ENCODE measurements at regions not wholly inside any gene's neighbourhood (a gene's known extent, or its start where the extent isn't known, plus 50 kb on each side); places are given as distances from the start of the nearest gene placed in this dataset.

DNA sequence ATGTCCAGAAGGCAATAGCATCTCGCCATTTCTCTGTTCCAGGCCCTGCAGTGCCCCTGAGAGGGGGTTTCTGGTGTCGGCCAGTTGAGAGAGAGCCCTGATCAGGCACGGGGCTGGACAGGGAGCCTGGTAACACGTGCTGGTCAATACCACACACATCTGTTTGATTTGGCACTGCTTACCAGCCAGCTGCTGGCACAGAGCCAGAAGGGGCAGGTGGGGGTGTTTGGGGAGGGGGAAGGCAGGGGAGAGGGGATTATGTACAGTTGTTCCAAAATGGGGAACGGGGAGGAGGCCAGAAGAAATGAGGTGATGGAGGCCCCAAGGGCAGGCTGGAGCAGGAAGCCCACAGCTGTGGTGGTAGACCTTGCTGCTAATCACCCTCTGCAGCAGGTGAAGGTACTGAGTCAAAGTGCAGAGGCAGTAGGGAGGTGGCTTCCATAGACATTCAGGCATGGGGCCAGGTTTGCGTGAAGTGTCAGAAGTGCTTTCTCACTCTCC is 153.5 kb upstream of the LPP start:
- H3K27ac ChIP-seq (ENCODE audit: low read depth in 1 of 2, low read length in 2 of 2) = peak overlapping the region in 1 of 2 donors; percentile 12
- no peaks in the 10 kb centered on the region for H3K27me3 ChIP-seq (ENCODE audit: control insufficient read depth in 2 of 2, insufficient read depth in 2 of 2, low read length in 2 of 2)
- H2AFZ ChIP-seq (ENCODE audit: insufficient read depth, low read depth, low read length, poor library complexity, severe bottlenecking) = no peak overlapping the region
- DNase-seq = no peak
- intact Hi-C loops (cut with micrococcal nuclease) = no loop called here
- H3K9me3 ChIP-seq (replicated peaks in 1 of 2; ENCODE audit: control insufficient read depth in 1 of 2, insufficient read depth in 1 of 2, low read length in 2 of 2) = no peaks in the 10 kb centered on the region
- H3K4me2 ChIP-seq (replicated peaks; ENCODE audit: extremely low read depth, low read length, poor library complexity, severe bottlenecking) = no peak overlapping the region
- TF ChIP-seq, protein P1, sequence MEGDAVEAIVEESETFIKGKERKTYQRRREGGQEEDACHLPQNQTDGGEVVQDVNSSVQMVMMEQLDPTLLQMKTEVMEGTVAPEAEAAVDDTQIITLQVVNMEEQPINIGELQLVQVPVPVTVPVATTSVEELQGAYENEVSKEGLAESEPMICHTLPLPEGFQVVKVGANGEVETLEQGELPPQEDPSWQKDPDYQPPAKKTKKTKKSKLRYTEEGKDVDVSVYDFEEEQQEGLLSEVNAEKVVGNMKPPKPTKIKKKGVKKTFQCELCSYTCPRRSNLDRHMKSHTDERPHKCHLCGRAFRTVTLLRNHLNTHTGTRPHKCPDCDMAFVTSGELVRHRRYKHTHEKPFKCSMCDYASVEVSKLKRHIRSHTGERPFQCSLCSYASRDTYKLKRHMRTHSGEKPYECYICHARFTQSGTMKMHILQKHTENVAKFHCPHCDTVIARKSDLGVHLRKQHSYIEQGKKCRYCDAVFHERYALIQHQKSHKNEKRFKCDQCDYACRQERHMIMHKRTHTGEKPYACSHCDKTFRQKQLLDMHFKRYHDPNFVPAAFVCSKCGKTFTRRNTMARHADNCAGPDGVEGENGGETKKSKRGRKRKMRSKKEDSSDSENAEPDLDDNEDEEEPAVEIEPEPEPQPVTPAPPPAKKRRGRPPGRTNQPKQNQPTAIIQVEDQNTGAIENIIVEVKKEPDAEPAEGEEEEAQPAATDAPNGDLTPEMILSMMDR (IDR thresholded peaks at IDR 0.05) = no peak
- Mint-ChIP-seq H3K36me3 (no peaks in the 10 kb centered on the region), H3K27ac (peak overlapping the region in 1 of 7 donors; percentile 74), H3K27me3 (ENCODE audit: low read depth in 3 of 3) (peaks cover 0 to 3% (median 0%) of the 10 kb centered on the region in 3 donors), H3K4me3 (no peak overlapping the region), H3K9me3 (peaks cover 0 to 2% (median 0%) of the 10 kb centered on the region in 7 donors), H3K4me1 (peaks cover 20% of the 10 kb centered on the region)
- no peak overlapping the region for H3K9ac ChIP-seq (ENCODE audit: insufficient read depth, low read length, poor library complexity, severe bottlenecking)
- H3K79me2 ChIP-seq (ENCODE audit: insufficient read depth, low read length) = no peaks in the 10 kb centered on the region
- H3K4me3 ChIP-seq (replicated peaks in 1 of 3; ENCODE audit: low read depth in 2 of 3, low read length in 3 of 3) = no peak overlapping the region
- peaks cover 8 to 20% of the 10 kb centered on the region in 2 donors for H3K4me1 ChIP-seq (ENCODE audit: control insufficient read depth in 1 of 2, insufficient read depth in 2 of 2, low read length in 2 of 2)
- no peaks in the 10 kb centered on the region for H3K36me3 ChIP-seq (replicated peaks in 1 of 2; ENCODE audit: control insufficient read depth in 1 of 2, insufficient read depth in 2 of 2, low read length in 2 of 2)
- WGBS (ENCODE audit: insufficient coverage) = 62% methylated on average over 6 of the region's 6 CpGs
- no peaks in the 10 kb centered on the region for H4K20me1 ChIP-seq (ENCODE audit: insufficient read depth, low read length)

DNA sequence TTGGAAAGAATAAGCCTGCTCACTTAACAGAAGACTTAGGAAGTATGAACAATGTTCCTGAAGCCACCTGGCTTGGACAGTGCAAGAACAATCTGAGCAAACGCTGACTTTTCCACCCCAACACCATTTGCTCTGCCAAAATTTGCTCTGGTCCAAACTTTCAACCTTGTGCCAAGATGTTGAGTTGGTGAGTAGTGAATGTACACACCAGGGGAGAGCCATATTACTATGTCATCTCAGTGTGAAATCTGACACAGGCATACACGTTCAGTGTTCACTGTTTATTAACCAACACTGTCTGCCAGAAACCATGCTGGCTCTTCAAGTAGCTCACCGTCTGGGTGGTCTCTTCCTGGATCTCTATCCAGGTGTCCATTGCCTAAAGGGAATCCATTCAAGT is 152.9 kb upstream of the LPP start:
- TF ChIP-seq, protein P1 (IDR thresholded peaks at IDR 0.05) = no peak
- no peak overlapping the region for H3K4me3 ChIP-seq (replicated peaks in 1 of 3; ENCODE audit: low read depth in 2 of 3, low read length in 3 of 3)
- H2AFZ ChIP-seq (ENCODE audit: insufficient read depth, low read depth, low read length, poor library complexity, severe bottlenecking) = no peak overlapping the region
- no peak overlapping the region for H3K9ac ChIP-seq (ENCODE audit: insufficient read depth, low read length, poor library complexity, severe bottlenecking)
- peaks cover 8 to 20% of the 10 kb centered on the region in 2 donors for H3K4me1 ChIP-seq (ENCODE audit: control insufficient read depth in 1 of 2, insufficient read depth in 2 of 2, low read length in 2 of 2)
- no peaks in the 10 kb centered on the region for H3K9me3 ChIP-seq (replicated peaks in 1 of 2; ENCODE audit: control insufficient read depth in 1 of 2, insufficient read depth in 1 of 2, low read length in 2 of 2)
- peaks cover 20% of the 10 kb centered on the region for H3K4me1 Mint-ChIP-seq
- H3K27me3 ChIP-seq (ENCODE audit: control insufficient read depth in 2 of 2, insufficient read depth in 2 of 2, low read length in 2 of 2) = no peaks in the 10 kb centered on the region
- H3K27me3 Mint-ChIP-seq (ENCODE audit: low read depth in 3 of 3) = peaks cover 0 to 4% (median 0%) of the 10 kb centered on the region in 3 donors
- no peaks in the 10 kb centered on the region for H4K20me1 ChIP-seq (ENCODE audit: insufficient read depth, low read length)
- intact Hi-C loops (cut with micrococcal nuclease) = no loop called here
- no peaks in the 10 kb centered on the region for H3K79me2 ChIP-seq (ENCODE audit: insufficient read depth, low read length)
- H3K4me3 Mint-ChIP-seq = no peak overlapping the region
- H3K36me3 Mint-ChIP-seq = no peaks in the 10 kb centered on the region
- WGBS (ENCODE audit: insufficient coverage) = 87% methylated on average over 2 of the region's 3 CpGs
- H3K9me3 Mint-ChIP-seq = peaks cover 0 to 2% (median 0%) of the 10 kb centered on the region in 7 donors
- H3K4me2 ChIP-seq (replicated peaks; ENCODE audit: extremely low read depth, low read length, poor library complexity, severe bottlenecking) = no peak overlapping the region
- H3K27ac ChIP-seq (ENCODE audit: low read depth in 1 of 2, low read length in 2 of 2) = no peak overlapping the region
- no peak for DNase-seq
- H3K36me3 ChIP-seq (replicated peaks in 1 of 2; ENCODE audit: control insufficient read depth in 1 of 2, insufficient read depth in 2 of 2, low read length in 2 of 2) = no peaks in the 10 kb centered on the region
- no peak overlapping the region for H3K27ac Mint-ChIP-seq

Measured in CD14-positive monocyte (primary cell).